ENCODE measurements at regions not wholly inside any gene's neighbourhood (a gene's known extent, or its start where the extent isn't known, plus 50 kb on each side); places are given as distances from the start of the nearest gene placed in this dataset.

DNA sequence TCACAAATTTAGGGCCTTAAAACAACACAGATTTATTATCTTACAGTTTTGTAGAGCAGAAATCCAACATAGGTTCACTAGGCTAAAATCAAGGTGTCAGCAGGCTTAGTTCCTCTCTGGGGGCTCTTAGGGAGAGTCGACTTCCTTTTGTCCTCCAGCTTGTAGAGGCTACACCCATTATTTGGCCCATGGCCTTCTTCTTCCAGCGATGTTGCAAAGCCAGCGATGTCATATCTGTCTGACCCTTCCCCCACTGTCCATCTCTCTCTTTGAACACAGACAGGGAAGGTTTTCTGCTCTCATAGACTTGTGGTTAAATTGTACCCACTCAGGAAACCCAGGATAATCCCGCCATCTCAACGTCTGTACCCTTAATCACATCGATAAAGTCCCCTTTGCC is 60.3 kb upstream of the SHB start:
- Mint-ChIP-seq H3K36me3 (no peaks in the 10 kb centered on the region), H3K27me3 (ENCODE audit: low read depth) (peaks cover 13% of the 10 kb centered on the region), H3K4me3 (no peak overlapping the region), H3K9me3 (peaks cover 4% of the 10 kb centered on the region; the same call in 1 of the 2 replicates), H3K27ac (no peak overlapping the region), H3K4me1 (peaks cover under 1% of the 10 kb centered on the region)
- POLR2A ChIA-PET, result no interaction called here
- DNase-seq (ENCODE audit: low spot score) (no peak), ATAC-seq (no peak)
- CTCF ChIA-PET, result no interaction called here
- TF ChIP-seq KAT7 (CRISPR knock-in tag; IDR thresholded peaks at IDR 0.05; ENCODE audit: borderline replicate concordance) (no peak), RELA (CRISPR knock-in tag; IDR thresholded peaks at IDR 0.05; ENCODE audit: borderline replicate concordance) (no peak), ZNF425 (CRISPR knock-in tag; conservative IDR thresholded peaks at IDR 0.05) (no peak), EMX1 (CRISPR knock-in tag; IDR thresholded peaks at IDR 0.05) (no peak), MAX (CRISPR knock-in tag; IDR thresholded peaks at IDR 0.05) (no peak), PRRX2 (CRISPR knock-in tag; IDR thresholded peaks at IDR 0.05) (no peak), ZNF532 (CRISPR knock-in tag; IDR thresholded peaks at IDR 0.05; ENCODE audit: borderline replicate concordance) (no peak), GRHL2 (CRISPR knock-in tag; IDR thresholded peaks at IDR 0.05; ENCODE audit: insufficient replicate concordance, severe bottlenecking) (no peak), MXD4 (CRISPR knock-in tag; IDR thresholded peaks at IDR 0.05; ENCODE audit: borderline replicate concordance) (no peak), GABPB1 (CRISPR knock-in tag; IDR thresholded peaks at IDR 0.05) (no peak), ARID4B (CRISPR knock-in tag; IDR thresholded peaks at IDR 0.05; ENCODE audit: borderline replicate concordance) (no peak), NFE2L1 (CRISPR knock-in tag; IDR thresholded peaks at IDR 0.05) (no peak), ZNF232 (CRISPR knock-in tag; IDR thresholded peaks at IDR 0.05) (no peak), CBFB (CRISPR knock-in tag; IDR thresholded peaks at IDR 0.05; ENCODE audit: low read depth) (no peak)
- TF ChIP-seq, protein P1, sequence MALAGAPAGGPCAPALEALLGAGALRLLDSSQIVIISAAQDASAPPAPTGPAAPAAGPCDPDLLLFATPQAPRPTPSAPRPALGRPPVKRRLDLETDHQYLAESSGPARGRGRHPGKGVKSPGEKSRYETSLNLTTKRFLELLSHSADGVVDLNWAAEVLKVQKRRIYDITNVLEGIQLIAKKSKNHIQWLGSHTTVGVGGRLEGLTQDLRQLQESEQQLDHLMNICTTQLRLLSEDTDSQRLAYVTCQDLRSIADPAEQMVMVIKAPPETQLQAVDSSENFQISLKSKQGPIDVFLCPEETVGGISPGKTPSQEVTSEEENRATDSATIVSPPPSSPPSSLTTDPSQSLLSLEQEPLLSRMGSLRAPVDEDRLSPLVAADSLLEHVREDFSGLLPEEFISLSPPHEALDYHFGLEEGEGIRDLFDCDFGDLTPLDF (CRISPR knock-in tag; IDR thresholded peaks at IDR 0.05), result no peak
- TF ChIP-seq, protein P2, sequence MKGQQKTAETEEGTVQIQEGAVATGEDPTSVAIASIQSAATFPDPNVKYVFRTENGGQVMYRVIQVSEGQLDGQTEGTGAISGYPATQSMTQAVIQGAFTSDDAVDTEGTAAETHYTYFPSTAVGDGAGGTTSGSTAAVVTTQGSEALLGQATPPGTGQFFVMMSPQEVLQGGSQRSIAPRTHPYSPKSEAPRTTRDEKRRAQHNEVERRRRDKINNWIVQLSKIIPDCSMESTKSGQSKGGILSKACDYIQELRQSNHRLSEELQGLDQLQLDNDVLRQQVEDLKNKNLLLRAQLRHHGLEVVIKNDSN (CRISPR knock-in tag; IDR thresholded peaks at IDR 0.05), result no peak
- TF ChIP-seq, protein P3, sequence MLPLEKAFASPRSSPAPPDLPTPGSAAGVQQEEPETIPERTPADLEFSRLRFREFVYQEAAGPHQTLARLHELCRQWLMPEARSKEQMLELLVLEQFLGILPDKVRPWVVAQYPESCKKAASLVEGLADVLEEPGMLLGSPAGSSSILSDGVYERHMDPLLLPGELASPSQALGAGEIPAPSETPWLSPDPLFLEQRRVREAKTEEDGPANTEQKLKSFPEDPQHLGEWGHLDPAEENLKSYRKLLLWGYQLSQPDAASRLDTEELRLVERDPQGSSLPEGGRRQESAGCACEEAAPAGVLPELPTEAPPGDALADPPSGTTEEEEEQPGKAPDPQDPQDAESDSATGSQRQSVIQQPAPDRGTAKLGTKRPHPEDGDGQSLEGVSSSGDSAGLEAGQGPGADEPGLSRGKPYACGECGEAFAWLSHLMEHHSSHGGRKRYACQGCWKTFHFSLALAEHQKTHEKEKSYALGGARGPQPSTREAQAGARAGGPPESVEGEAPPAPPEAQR (CRISPR knock-in tag; IDR thresholded peaks at IDR 0.05), result no peak

Measured in WTC11 (cell line).